H1 (cell line): ENCODE measurements at regions not wholly inside any gene's neighbourhood (a gene's known extent, or its start where the extent isn't known, plus 50 kb on each side); places are given as distances from the start of the nearest gene placed in this dataset.

Source experiments
- CTCF ChIA-PET: fragments of 300-600 bp; sonication (Branson Sonifier 250); formaldehyde crosslinking; loops from one replicate; lab custom pipeline; 2021; ENCODE audit not compliant: partially characterized antibody; lab: Charles Lee
- POLR2A ChIA-PET: fragments of 300-600 bp; sonication (Branson Sonifier 250); formaldehyde crosslinking; loops from one replicate; lab custom pipeline; 2021; ENCODE audit warnings: inconsistent platforms; ENCODE audit not compliant: partially characterized antibody; lab: Charles Lee
- DNase-seq, 2 experiments: peaks; one replicate each; pipeline versions ENCODE4 v3.0.0 to v3.0.0-alpha.2; 2010 to 2022; ENCODE audit warnings: low spot score in 2 of 2, low read depth in 1 of 2, mixed read lengths in 1 of 2
- FAIRE-seq: peaks from 2 replicates; lab custom pipeline; 2011; peaks lifted over from hg19 to GRCh38; lab: Jason Lieb, UNC
- H2AFZ ChIP-seq: 2 replicates; pipeline ENCODE4 v1.8.1; 2012; ENCODE audit warnings: low read length, inconsistent platforms
- H2AK5ac ChIP-seq: 2 replicates; pipeline ENCODE4 v1.6.1; 2013; ENCODE audit warnings: low read depth, low read length
- H2BK120ac ChIP-seq: replicated peaks from 2 replicates; pipeline ENCODE3; 2013; ENCODE audit warnings: low read depth, low read length, inconsistent platforms
- H2BK12ac ChIP-seq: 2 replicates; pipeline ENCODE4 v1.6.1; 2013; ENCODE audit warnings: low read depth, low read length
- H2BK15ac ChIP-seq: 2 replicates; pipeline ENCODE4 v1.6.1; 2013; ENCODE audit warnings: low read length
- H2BK20ac ChIP-seq: 2 replicates; pipeline ENCODE4 v1.6.1; 2013; ENCODE audit warnings: low read length
- H2BK5ac ChIP-seq: 2 replicates; pipeline ENCODE4 v1.6.1; 2013; ENCODE audit warnings: low read depth, low read length
- H3K14ac ChIP-seq: 2 replicates; pipeline ENCODE4 v1.6.1; 2013; ENCODE audit warnings: inconsistent platforms; ENCODE audit not compliant: insufficient read length
- H3K18ac ChIP-seq: 2 replicates; pipeline ENCODE4 v1.6.1; 2013; ENCODE audit warnings: low read length; ENCODE audit errors: extremely low read depth
- H3K23ac ChIP-seq: 2 replicates; pipeline ENCODE4 v1.6.1; 2013; ENCODE audit warnings: inconsistent platforms; ENCODE audit not compliant: insufficient read length
- H3K23me2 ChIP-seq: 2 replicates; pipeline ENCODE4 v1.6.1; 2013; ENCODE audit warnings: low read depth, low read length
- H3K27ac ChIP-seq: 2 replicates; pipeline ENCODE4 v1.6.1; 2011; ENCODE audit warnings: low read depth, low read length, inconsistent platforms
- H3K27me3 ChIP-seq, 4 experiments: replicated peaks in 1 of 4; 1 replicate in 1 of 4; 2 replicates in 3 of 4; pipeline versions ENCODE4 v1.6.1 to v1.8.1; 2011 to 2013; ENCODE audit warnings: low read length in 3 of 4, mild to moderate bottlenecking in 3 of 4, inconsistent platforms in 2 of 4, mixed read lengths in 2 of 4, moderate library complexity in 1 of 4; ENCODE audit not compliant: control insufficient read depth in 3 of 4, insufficient read depth in 3 of 4; ENCODE audit errors: extremely low read depth in 1 of 4
- H3K36me3 ChIP-seq, 4 experiments: 2 replicates each; pipeline versions ENCODE4 v1.6.1 to v1.8.1; 2011 to 2013; ENCODE audit warnings: mild to moderate bottlenecking in 4 of 4, low read length in 3 of 4, moderate library complexity in 2 of 4, control low read depth in 1 of 4, inconsistent platforms in 1 of 4; ENCODE audit not compliant: insufficient read depth in 4 of 4, control insufficient read depth in 2 of 4
- H3K4ac ChIP-seq: replicated peaks from 2 replicates; pipeline ENCODE3; 2013; ENCODE audit warnings: low read length, low read depth, mixed read lengths, inconsistent platforms; ENCODE audit not compliant: insufficient read length
- H3K4me1 ChIP-seq, 4 experiments: replicated peaks in 1 of 4; 1 replicate in 1 of 4; 2 replicates in 3 of 4; pipeline versions ENCODE4 v1.6.1 to v1.8.1; 2011 to 2013; ENCODE audit warnings: low read length in 3 of 4, inconsistent platforms in 2 of 4, mixed read lengths in 1 of 4; ENCODE audit not compliant: insufficient read depth in 4 of 4, control insufficient read depth in 3 of 4
- H3K4me2 ChIP-seq, 2 experiments: 2 replicates each; pipeline versions ENCODE4 v1.6.1 to v1.8.1; 2011 to 2013; ENCODE audit warnings: low read depth in 2 of 2, low read length in 2 of 2, control low read depth in 1 of 2, inconsistent platforms in 1 of 2, mild to moderate bottlenecking in 1 of 2; ENCODE audit not compliant: insufficient read depth in 1 of 2
- H3K4me3 ChIP-seq, 4 experiments: fragments of 200-600, 300-600 bp in 1 of 4; sonication (generic), shearing (Covaris generic), sonication (Bioruptor Twin) in 1 of 4; 2 replicates each; pipeline versions ENCODE4 v1.5.1 to v1.8.1; 2011 to 2016; ENCODE audit warnings: low read length in 4 of 4, low read depth in 3 of 4, control low read depth in 2 of 4, inconsistent platforms in 2 of 4, mild to moderate bottlenecking in 2 of 4, mixed read lengths in 1 of 4, moderate library complexity in 1 of 4; ENCODE audit not compliant: insufficient read depth in 2 of 4; ENCODE audit errors: extremely low read depth in 1 of 4
- H3K56ac ChIP-seq: replicated peaks from 2 replicates; pipeline ENCODE3; 2013; ENCODE audit warnings: low read depth, mild to moderate bottlenecking, mixed read lengths, low read length, inconsistent platforms; ENCODE audit not compliant: insufficient read length
- H3K79me1 ChIP-seq: 2 replicates; pipeline ENCODE4 v1.6.1; 2013; ENCODE audit warnings: low read depth, low read length, control low read depth
- H3K79me2 ChIP-seq, 2 experiments: 2 replicates each; pipeline versions ENCODE4 v1.6.1 to v1.8.1; 2012 to 2013; ENCODE audit warnings: low read length in 2 of 2, mild to moderate bottlenecking in 2 of 2, inconsistent platforms in 1 of 2; ENCODE audit not compliant: insufficient read depth in 2 of 2, control insufficient read depth in 1 of 2
- H3K9ac ChIP-seq, 4 experiments: replicated peaks in 1 of 4; 1 replicate in 1 of 4; 2 replicates in 3 of 4; pipeline versions ENCODE4 v1.6.1 to v1.8.1; 2011 to 2013; ENCODE audit warnings: low read depth in 3 of 4, low read length in 3 of 4, control low read depth in 2 of 4, mild to moderate bottlenecking in 2 of 4, moderate library complexity in 2 of 4, inconsistent platforms in 1 of 4; ENCODE audit errors: extremely low read depth in 1 of 4
- H3K9me3 ChIP-seq, 2 experiments: 2 replicates each; pipeline versions ENCODE4 v1.6.1 to v1.8.1; 2012 to 2013; ENCODE audit warnings: mild to moderate bottlenecking in 2 of 2, moderate library complexity in 2 of 2, control low read depth in 1 of 2, inconsistent platforms in 1 of 2, low read depth in 1 of 2, low read length in 1 of 2, mixed read lengths in 1 of 2; ENCODE audit not compliant: insufficient read depth in 2 of 2
- H4K20me1 ChIP-seq, 2 experiments: replicated peaks in 1 of 2; 2 replicates each; pipeline versions ENCODE3 to v1.8.1; 2011 to 2013; ENCODE audit warnings: inconsistent platforms in 2 of 2, low read length in 2 of 2, mild to moderate bottlenecking in 1 of 2; ENCODE audit not compliant: insufficient read depth in 2 of 2, control insufficient read depth in 1 of 2
- H4K5ac ChIP-seq: 2 replicates; pipeline ENCODE4 v1.6.1; 2013; ENCODE audit warnings: low read length, low read depth, mixed read lengths, inconsistent platforms; ENCODE audit not compliant: insufficient read length
- H4K8ac ChIP-seq: 2 replicates; pipeline ENCODE4 v1.8.0; 2013; ENCODE audit warnings: mild to moderate bottlenecking, moderate library complexity, low read length, inconsistent platforms; ENCODE audit not compliant: insufficient read depth; ENCODE audit errors: extremely low read depth
- H4K91ac ChIP-seq: replicated peaks from 2 replicates; pipeline ENCODE3; 2013; ENCODE audit warnings: low read length, mixed read lengths, inconsistent platforms; ENCODE audit not compliant: insufficient read length
- ASH2L ChIP-seq: fragments of 200-600, 300-600 bp; sonication (generic); IDR thresholded peaks from one replicate; pipeline ENCODE4 v1.7.1; 2017; ENCODE audit warnings: low read length
- ATF2 ChIP-seq: IDR thresholded peaks from 2 replicates; pipeline ENCODE4 v1.6.1; 2012; ENCODE audit warnings: low read length, inconsistent platforms
- CEBPB ChIP-seq: IDR thresholded peaks from 2 replicates; pipeline ENCODE4 v1.6.1; 2012; ENCODE audit warnings: low read depth, low read length
- EGR1 ChIP-seq: IDR thresholded peaks from 2 replicates; pipeline ENCODE4 v1.6.1; 2011; ENCODE audit warnings: low read depth, low read length, borderline replicate concordance
- KDM5A ChIP-seq: fragments of 200-600 bp; IDR thresholded peaks from 2 replicates; pipeline ENCODE4 v1.7.1; 2012; ENCODE audit warnings: mild to moderate bottlenecking, low read length, inconsistent platforms, mixed read lengths
- NRF1 ChIP-seq: IDR thresholded peaks from 2 replicates; pipeline ENCODE4 v1.6.1; 2011; ENCODE audit warnings: mild to moderate bottlenecking, low read depth, low read length, improper control_type of control experiment
- POU5F1 ChIP-seq: IDR thresholded peaks from 2 replicates; pipeline ENCODE4 v1.6.1; 2011; ENCODE audit warnings: low read depth, mild to moderate bottlenecking, low read length, moderate library complexity
- SIRT6 ChIP-seq: IDR thresholded peaks from one replicate; pipeline ENCODE4 v1.7.1; 2012; ENCODE audit warnings: low read length, inconsistent platforms
- WGBS, 2 experiments: shearing (Covaris generic) in 1 of 2; methylation state at CpG; one replicate each; pipeline versions ENCODE4 v1.1.6 to v1.1.7; 2013 to 2015; ENCODE audit warnings: low lambda C conversion rate in 2 of 2, mixed read lengths in 2 of 2, inconsistent platforms in 1 of 2, low coverage in 1 of 2, missing lambda C conversion rate in 1 of 2; ENCODE audit not compliant: insufficient replicate concordance in 2 of 2, insufficient coverage in 1 of 2, insufficient read length in 1 of 2; ENCODE audit errors: extremely low coverage in 1 of 2, missing lambda C conversion rate in 1 of 2; 5-methylcytosine and 5-hydroxymethylcytosine counted together

GRCh38 chr18:10381951-10382350, 72.5 kb upstream of the APCDD1 start:
- H4K20me1 ChIP-seq, result no peaks in the 10 kb centered on the region
- no peak overlapping the region for H2BK15ac ChIP-seq
- no peaks in the 10 kb centered on the region for H3K27me3 ChIP-seq
- H4K5ac ChIP-seq, result no peak overlapping the region
- H3K9me3 ChIP-seq, result no peaks in the 10 kb centered on the region
- WGBS, 2 experiments, result 54% methylated on average over 4 of the region's 4 CpGs; no CpG with 5 or more reads in 1 of the 2 experiments
- no peaks in the 10 kb centered on the region for H3K36me3 ChIP-seq
- POLR2A ChIA-PET, result no interaction called here
- H3K4ac ChIP-seq, result no peak overlapping the region
- H2BK120ac ChIP-seq, result no peak overlapping the region
- no peak overlapping the region for H4K8ac ChIP-seq
- H3K79me2 ChIP-seq, result no peaks in the 10 kb centered on the region
- no peak overlapping the region for H3K14ac ChIP-seq
- no peak overlapping the region for H3K4me3 ChIP-seq
- no peak overlapping the region for H2BK20ac ChIP-seq
- FAIRE-seq (no peak), DNase-seq (no peak)
- no peak overlapping the region for H2AK5ac ChIP-seq
- H3K4me2 ChIP-seq, result no peak overlapping the region
- no peaks in the 10 kb centered on the region for H3K23me2 ChIP-seq
- no peak overlapping the region for H2AFZ ChIP-seq
- no peak overlapping the region for H3K18ac ChIP-seq
- no peaks in the 10 kb centered on the region for H3K79me1 ChIP-seq
- no peak overlapping the region for H3K9ac ChIP-seq
- no peak overlapping the region for H3K23ac ChIP-seq
- TF ChIP-seq EGR1 (no peak), ATF2 (no peak), CEBPB (no peak), SIRT6 (no peak), NRF1 (no peak), ASH2L (no peak), KDM5A (no peak), POU5F1 (no peak)
- TF ChIP-seq, all 59 proteins: peak for 0
- Histone ChIP-seq H2BK12ac (no peak overlapping the region), H4K91ac (no peak overlapping the region), H3K27ac (no peak overlapping the region), H3K56ac (no peak overlapping the region), H3K4me1 (peaks cover 0 to 3% (median 2%) of the 10 kb centered on the region in 4 experiments; a peak in 2 of 7 replicates), H2BK5ac (no peak overlapping the region)
- CTCF ChIA-PET, result no interaction called here
